OCI-LY3 (cell line): ENCODE measurements at regions not wholly inside any gene's neighbourhood (a gene's known extent, or its start where the extent isn't known, plus 50 kb on each side); places are given as distances from the start of the nearest gene placed in this dataset.

Experiments
- H2AFZ ChIP-seq: fragments of 200-600, 300-600 bp; shearing (Covaris generic); 2 replicates; pipeline ENCODE4 v1.6.0; 2014; ENCODE audit warnings: antibody characterized with exemption, low read depth, low read length
- H3K27ac ChIP-seq: fragments of 200-600, 300-600 bp; sonication (generic); 2 replicates; pipeline ENCODE4 v1.5.1; 2014; ENCODE audit warnings: mild to moderate bottlenecking, low read length, moderate library complexity, mixed read lengths
- H3K27me3 ChIP-seq: fragments of 200-600, 300-600 bp; sonication (generic); 2 replicates; pipeline ENCODE4 v1.6.1; 2014; ENCODE audit warnings: low read depth, low read length, mixed read lengths
- H3K36me3 ChIP-seq: fragments of 200-600, 300-600 bp; sonication (generic); replicated peaks from 2 replicates; pipeline ENCODE3; 2014; ENCODE audit warnings: low read depth, low read length, mixed read lengths
- H3K4me1 ChIP-seq: fragments of 300-600, 200-600 bp; sonication (generic); 2 replicates; pipeline ENCODE4 v1.6.1; 2014; ENCODE audit warnings: low read length, mixed read lengths
- H3K4me2 ChIP-seq: fragments of 200-600, 300-600 bp; sonication (generic); 2 replicates; pipeline ENCODE4 v1.6.1; 2014; ENCODE audit warnings: low read length, mixed read lengths
- H3K4me3 ChIP-seq: fragments of 300-600, 200-600 bp; sonication (generic); 2 replicates; pipeline ENCODE4 v1.5.1; 2014; ENCODE audit warnings: antibody characterized with exemption, mild to moderate bottlenecking, low read length, moderate library complexity
- H3K79me2 ChIP-seq: fragments of 300-600, 200-600 bp; shearing (Covaris generic); 2 replicates; pipeline ENCODE4 v1.6.1; 2014; ENCODE audit warnings: mild to moderate bottlenecking, low read length, mixed read lengths
- H3K9ac ChIP-seq: fragments of 300-600, 200-600 bp; shearing (Covaris generic); 2 replicates; pipeline ENCODE4 v1.6.0; 2014; ENCODE audit warnings: mild to moderate bottlenecking, low read length, moderate library complexity
- H3K9me3 ChIP-seq: fragments of 200-600, 300-600 bp; shearing (Covaris generic); 2 replicates; pipeline ENCODE4 v1.6.1; 2014; ENCODE audit warnings: low read length, mixed read lengths; ENCODE audit not compliant: insufficient read depth
- H4K20me1 ChIP-seq: fragments of 200-600, 300-600 bp; sonication (generic); 2 replicates; pipeline ENCODE4 v1.6.1; 2016; ENCODE audit warnings: low read length, mixed read lengths; ENCODE audit not compliant: insufficient read depth
- CTCF ChIP-seq: fragments of 200-600, 300-600 bp; sonication (generic); IDR thresholded peaks from 2 replicates; pipeline ENCODE4 v1.5.1; 2014; ENCODE audit warnings: antibody characterized with exemption, low read length, low read depth
- EZH2phosphoT487 ChIP-seq: fragments of 200-600 bp; shearing (Covaris generic); IDR thresholded peaks from 2 replicates; pipeline ENCODE4 v1.6.1; 2018; ENCODE audit warnings: antibody characterized with exemption, mixed run types, low read depth

GRCh38 chr18:10022365-10022764 is 108.5 kb downstream of the VAPA start:
- H3K4me1 ChIP-seq: no peaks in the 10 kb centered on the region
- H4K20me1 ChIP-seq: no peaks in the 10 kb centered on the region
- no peak overlapping the region for H3K4me3 ChIP-seq
- no peak overlapping the region for H3K9ac ChIP-seq
- TF ChIP-seq EZH2phosphoT487: no peak
- no peak for TF ChIP-seq CTCF
- H3K36me3 ChIP-seq: no peaks in the 10 kb centered on the region
- no peak overlapping the region for H3K27ac ChIP-seq
- no peak overlapping the region for H3K4me2 ChIP-seq
- no peaks in the 10 kb centered on the region for H3K9me3 ChIP-seq
- H3K79me2 ChIP-seq: no peaks in the 10 kb centered on the region
- H2AFZ ChIP-seq: no peak overlapping the region
- H3K27me3 ChIP-seq: peaks cover 8% of the 10 kb centered on the region; the same call in 1 of the 2 replicates

- H3K27ac ChIP-seq: no peak overlapping the region
- H4K20me1 ChIP-seq: no peaks in the 10 kb centered on the region
- no peaks in the 10 kb centered on the region for H3K79me2 ChIP-seq
- no peak overlapping the region for H3K4me2 ChIP-seq
- TF ChIP-seq CTCF (no peak), EZH2phosphoT487 (no peak)
- no peak overlapping the region for H3K9ac ChIP-seq
- no peaks in the 10 kb centered on the region for H3K4me1 ChIP-seq
- H3K36me3 ChIP-seq: no peaks in the 10 kb centered on the region
- peaks cover 8% of the 10 kb centered on the region; the same call in 1 of the 2 replicates for H3K27me3 ChIP-seq
- H3K4me3 ChIP-seq: no peak overlapping the region
- H2AFZ ChIP-seq: no peak overlapping the region
- H3K9me3 ChIP-seq: no peaks in the 10 kb centered on the region
Measured at GRCh38 chr18:10023853-10024570, 110.2 kb downstream of the VAPA start.

- Histone ChIP-seq H3K36me3 (no peaks in the 10 kb centered on the region), H3K4me1 (no peaks in the 10 kb centered on the region), H4K20me1 (no peaks in the 10 kb centered on the region), H3K9me3 (no peaks in the 10 kb centered on the region), H3K27ac (no peak overlapping the region), H3K9ac (no peak overlapping the region), H3K27me3 (no peaks in the 10 kb centered on the region), H3K79me2 (no peaks in the 10 kb centered on the region), H2AFZ (no peak overlapping the region), H3K4me3 (no peak overlapping the region), H3K4me2 (no peak overlapping the region)
- TF ChIP-seq EZH2phosphoT487 (no peak), CTCF (no peak)
Measured at GRCh38 chr18:10025711-10026670, 112.2 kb downstream of the VAPA start.

GRCh38 chr18:10027031-10027430 is 113.2 kb downstream of the VAPA start:
- Histone ChIP-seq H3K27me3 (no peaks in the 10 kb centered on the region), H3K4me2 (no peak overlapping the region), H3K27ac (no peak overlapping the region), H3K4me3 (no peak overlapping the region), H3K4me1 (no peaks in the 10 kb centered on the region), H3K9ac (no peak overlapping the region), H4K20me1 (no peaks in the 10 kb centered on the region), H2AFZ (no peak overlapping the region), H3K36me3 (no peaks in the 10 kb centered on the region), H3K79me2 (no peaks in the 10 kb centered on the region), H3K9me3 (no peaks in the 10 kb centered on the region)
- TF ChIP-seq EZH2phosphoT487: no peak
- TF ChIP-seq CTCF: no peak
